ENCODE measurements at regions not wholly inside any gene's neighbourhood (a gene's known extent, or its start where the extent isn't known, plus 50 kb on each side); places are given as distances from the start of the nearest gene placed in this dataset.
"Not testable (repeated sequence)": the region's sequence is repeated elsewhere in the genome, so short reads cannot be mapped to it uniquely, and the experiment has no call there.

- H3K4me3 Mint-ChIP-seq (ENCODE audit: low read depth): no peak overlapping the region
- no peaks in the 10 kb centered on the region for H3K4me1 Mint-ChIP-seq (ENCODE audit: low read depth)
- H3K9me3 Mint-ChIP-seq (ENCODE audit: low read depth): peaks cover 54% of the 10 kb centered on the region
- H3K27ac Mint-ChIP-seq: no peak overlapping the region
- no peak for DNase-seq (ENCODE audit: low spot score, unreplicated experiment)
- H3K36me3 Mint-ChIP-seq (ENCODE audit: insufficient read depth): no peaks in the 10 kb centered on the region
- no peak for TF ChIP-seq CTCF (IDR thresholded peaks at IDR 0.05; ENCODE audit: unreplicated experiment)
- no peaks in the 10 kb centered on the region for H3K27me3 Mint-ChIP-seq
Measured at GRCh38 chr16:46519063-46519462, 102.1 kb downstream of the SHCBP1 start.

- no peak overlapping the region for H3K27ac Mint-ChIP-seq
- DNase-seq (ENCODE audit: low spot score, unreplicated experiment): no peak
- no peak overlapping the region for H3K4me3 Mint-ChIP-seq (ENCODE audit: low read depth)
- H3K9me3 Mint-ChIP-seq (ENCODE audit: low read depth): peaks cover 33% of the 10 kb centered on the region
- TF ChIP-seq CTCF (IDR thresholded peaks at IDR 0.05; ENCODE audit: unreplicated experiment): no peak
- no peaks in the 10 kb centered on the region for H3K4me1 Mint-ChIP-seq (ENCODE audit: low read depth)
- H3K36me3 Mint-ChIP-seq (ENCODE audit: insufficient read depth): no peaks in the 10 kb centered on the region
- H3K27me3 Mint-ChIP-seq: no peaks in the 10 kb centered on the region
Measured at GRCh38 chr16:46496701-46497100, 124.5 kb downstream of the SHCBP1 start.

- H3K27me3 Mint-ChIP-seq: no peaks in the 10 kb centered on the region
- no peaks in the 10 kb centered on the region for H3K4me1 Mint-ChIP-seq (ENCODE audit: low read depth)
- no peak for TF ChIP-seq CTCF (IDR thresholded peaks at IDR 0.05; ENCODE audit: unreplicated experiment)
- no peak overlapping the region for H3K27ac Mint-ChIP-seq
- no peak for DNase-seq (ENCODE audit: low spot score, unreplicated experiment)
- H3K9me3 Mint-ChIP-seq (ENCODE audit: low read depth): peaks cover 76% of the 10 kb centered on the region
- H3K36me3 Mint-ChIP-seq (ENCODE audit: insufficient read depth): peaks cover 5% of the 10 kb centered on the region
- no peak overlapping the region for H3K4me3 Mint-ChIP-seq (ENCODE audit: low read depth)
Measured at GRCh38 chr16:46482895-46483294, 138.3 kb downstream of the SHCBP1 start.

GRCh38 chr16:46466239-46466638, 154.9 kb downstream of the SHCBP1 start:
- no peak for TF ChIP-seq CTCF (IDR thresholded peaks at IDR 0.05; ENCODE audit: unreplicated experiment)
- H3K27me3 Mint-ChIP-seq: no peaks in the 10 kb centered on the region
- peaks cover 68% of the 10 kb centered on the region for H3K9me3 Mint-ChIP-seq (ENCODE audit: low read depth)
- peaks cover 2% of the 10 kb centered on the region for H3K36me3 Mint-ChIP-seq (ENCODE audit: insufficient read depth)
- DNase-seq (ENCODE audit: low spot score, unreplicated experiment): no peak
- H3K4me3 Mint-ChIP-seq (ENCODE audit: low read depth): no peak overlapping the region
- H3K27ac Mint-ChIP-seq: no peak overlapping the region
- H3K4me1 Mint-ChIP-seq (ENCODE audit: low read depth): no peaks in the 10 kb centered on the region

GRCh38 chr16:46454801-46455200, 166.4 kb downstream of the SHCBP1 start:
- peaks cover 25% of the 10 kb centered on the region for H3K9me3 Mint-ChIP-seq (ENCODE audit: low read depth)
- not testable (repeated sequence) for H3K27ac Mint-ChIP-seq; H3K4me3 Mint-ChIP-seq (ENCODE audit: low read depth); H3K4me1 Mint-ChIP-seq (ENCODE audit: low read depth); H3K27me3 Mint-ChIP-seq; H3K36me3 Mint-ChIP-seq (ENCODE audit: insufficient read depth); DNase-seq (ENCODE audit: low spot score, unreplicated experiment)

- no peak for TF ChIP-seq CTCF (IDR thresholded peaks at IDR 0.05; ENCODE audit: unreplicated experiment)
- peaks cover 42% of the 10 kb centered on the region for H3K9me3 Mint-ChIP-seq (ENCODE audit: low read depth)
- no peak for DNase-seq (ENCODE audit: low spot score, unreplicated experiment)
- H3K4me1 Mint-ChIP-seq (ENCODE audit: low read depth): no peaks in the 10 kb centered on the region
- H3K36me3 Mint-ChIP-seq (ENCODE audit: insufficient read depth): peaks cover 4% of the 10 kb centered on the region
- no peak overlapping the region for H3K27ac Mint-ChIP-seq
- H3K27me3 Mint-ChIP-seq: no peaks in the 10 kb centered on the region
- H3K4me3 Mint-ChIP-seq (ENCODE audit: low read depth): no peak overlapping the region
Measured at GRCh38 chr16:46428108-46429061, 192.8 kb downstream of the SHCBP1 start.

All from progenitor cell of endocrine pancreas (in vitro differentiated cells).